ENCODE measurements at regions not wholly inside any gene's neighbourhood (a gene's known extent, or its start where the extent isn't known, plus 50 kb on each side); places are given as distances from the start of the nearest gene placed in this dataset.

DNA sequence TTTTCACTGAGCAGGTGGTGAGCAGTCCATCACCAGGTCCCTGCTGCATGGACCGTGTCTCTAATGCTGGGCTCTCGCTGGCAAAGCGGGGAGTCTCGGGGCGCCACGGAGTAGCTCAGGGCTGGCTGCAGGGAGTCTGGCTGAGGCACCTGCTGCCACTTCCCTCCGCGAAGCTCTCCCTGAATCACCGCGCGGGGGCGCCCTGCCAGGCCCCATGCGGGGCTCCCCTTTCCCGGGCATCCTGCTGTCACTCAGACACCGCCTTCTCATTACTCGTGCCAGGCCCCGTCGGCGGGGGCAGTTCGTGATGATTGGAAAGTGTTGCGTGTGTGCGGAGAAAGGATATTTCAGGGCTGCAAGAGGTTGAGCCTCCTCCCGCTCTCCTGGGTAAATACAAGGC, 335.8 kb downstream of the IRX2 start:
- Histone ChIP-seq H3K9me2 (ENCODE audit: insufficient read depth) (no peaks in the 10 kb centered on the region), H3K9me3 (ENCODE audit: control insufficient read depth in 1 of 2, insufficient read depth in 1 of 2, low read depth in 1 of 2, low read length in 2 of 2) (peaks cover 0 to 10% of the 10 kb centered on the region in 2 experiments; a peak in 2 of 4 replicates), H3K4me1 (ENCODE audit: control insufficient read depth in 1 of 2, insufficient read depth in 2 of 2, low read length in 2 of 2) (no peaks in the 10 kb centered on the region), H3K79me2 (ENCODE audit: insufficient read depth, low read length) (no peaks in the 10 kb centered on the region), H3K36me3 (ENCODE audit: control insufficient read depth in 1 of 2, insufficient read depth in 2 of 2, low read length in 2 of 2) (no peaks in the 10 kb centered on the region), H4K20me1 (ENCODE audit: insufficient read depth) (no peaks in the 10 kb centered on the region), H2AFZ (ENCODE audit: low read depth, low read length, poor library complexity, severe bottlenecking) (no peak overlapping the region), H3K4me3 (replicated peaks in 1 of 2; ENCODE audit: low read depth in 1 of 2, low read length in 2 of 2) (no peak overlapping the region), H3K4me2 (ENCODE audit: low read length) (no peak overlapping the region), H3K9ac (ENCODE audit: low read length) (no peak overlapping the region), H3K27ac (ENCODE audit: low read depth, low read length) (no peak overlapping the region), H3K27me3 (ENCODE audit: insufficient read depth, low read length) (no peaks in the 10 kb centered on the region)
- no peak for DNase-seq (ENCODE audit: low read depth, low spot score)
- CTCF ChIA-PET: no interaction called here
- POLR2A ChIA-PET: no interaction called here
- no TSS peak for BruUV-seq (replicated peaks)
- no peak for ATAC-seq
- TF ChIP-seq YY1 (IDR thresholded peaks at IDR 0.05; ENCODE audit: extremely low read depth, insufficient replicate concordance, low read depth, low read length) (no peak), SIN3A (IDR thresholded peaks at IDR 0.05; ENCODE audit: low read depth) (no peak), RAD21 (IDR thresholded peaks at IDR 0.05; ENCODE audit: low read depth) (no peak), CTCF (IDR thresholded peaks at IDR 0.05 in 2 of 3, conservative IDR thresholded peaks at IDR 0.05 in 1 of 3; ENCODE audit: borderline replicate concordance in 1 of 3, insufficient read depth in 1 of 3, low read depth in 2 of 3, low read length in 2 of 3) (no peak), SRF (IDR thresholded peaks at IDR 0.05; ENCODE audit: low read depth) (no peak), REST (IDR thresholded peaks at IDR 0.05; ENCODE audit: low read depth) (no peak), FOSL1 (IDR thresholded peaks at IDR 0.05; ENCODE audit: low read depth) (no peak), CEBPB (IDR thresholded peaks at IDR 0.05; ENCODE audit: low read depth) (no peak), JUND (IDR thresholded peaks at IDR 0.05) (no peak), TCF7L2 (IDR thresholded peaks at IDR 0.05; ENCODE audit: borderline replicate concordance, extremely low read depth, insufficient read depth, insufficient read length) (no peak)
- TF ChIP-seq, protein P1, sequence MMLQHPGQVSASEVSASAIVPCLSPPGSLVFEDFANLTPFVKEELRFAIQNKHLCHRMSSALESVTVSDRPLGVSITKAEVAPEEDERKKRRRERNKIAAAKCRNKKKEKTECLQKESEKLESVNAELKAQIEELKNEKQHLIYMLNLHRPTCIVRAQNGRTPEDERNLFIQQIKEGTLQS (IDR thresholded peaks at IDR 0.05): no peak
- intact Hi-C loops (cut with micrococcal nuclease): no loop called here
- RAD21 ChIA-PET (ENCODE audit: low non-redundant PET in 1 of 2, low total read pairs in 2 of 2, uncharacterized antibody in 2 of 2, unreplicated experiment in 2 of 2): no interaction called here

Data from HCT116 (cell line).